Kasumi-1 (cell line): ENCODE measurements at regions not wholly inside any gene's neighbourhood (a gene's known extent, or its start where the extent isn't known, plus 50 kb on each side); places are given as distances from the start of the nearest gene placed in this dataset.

Source experiments
- DNase-seq, 2 experiments: peaks; one replicate each; lab custom pipeline; 2025; lab: John Stamatoyannopoulos, UW

DNA sequence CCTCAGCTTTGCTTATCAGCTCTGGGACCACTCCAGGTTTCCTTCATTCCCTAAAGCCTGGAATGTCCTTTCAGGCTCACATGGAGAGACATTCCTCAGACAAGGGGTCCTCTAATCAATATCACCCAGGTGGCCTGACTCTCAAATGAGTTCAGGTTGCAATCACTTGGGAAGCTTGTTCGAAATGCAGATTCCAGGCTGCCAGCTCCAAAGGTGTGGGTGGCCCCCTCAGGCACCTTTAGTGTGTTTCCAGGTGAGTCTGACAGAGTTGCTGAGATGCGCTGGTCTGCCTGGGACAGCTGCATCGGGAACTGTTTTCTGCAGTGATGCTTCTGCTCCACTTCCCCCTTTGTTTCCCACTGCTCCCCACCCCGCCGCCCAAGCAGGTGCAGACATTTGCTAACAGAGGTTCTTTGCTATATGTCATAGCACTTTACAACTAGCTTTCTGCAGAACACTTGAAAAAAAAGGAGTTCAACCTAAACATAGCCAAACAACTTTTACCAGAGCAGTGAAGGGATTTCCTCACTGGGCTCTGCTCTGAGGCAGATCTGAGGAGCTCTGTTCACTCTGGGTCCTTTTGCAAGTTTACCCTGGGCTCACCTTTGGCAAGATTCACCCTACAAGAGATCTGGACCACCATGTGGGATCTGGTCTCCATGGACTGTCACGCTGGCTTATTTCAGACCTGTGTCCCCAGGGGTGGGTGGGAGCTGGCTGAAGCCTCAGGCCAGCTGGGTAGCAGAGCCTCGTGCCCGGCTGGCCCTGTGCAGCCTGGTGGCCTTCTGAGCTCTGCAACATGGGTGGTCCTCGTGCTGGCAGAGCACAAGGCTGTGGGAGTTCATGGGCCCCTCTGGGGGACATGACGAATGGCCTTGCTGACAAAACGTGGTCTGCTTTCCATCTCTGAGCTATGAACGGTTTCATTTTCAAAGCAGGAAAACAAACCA is 539.6 kb downstream of the CCDC171 start:
- no peak for DNase-seq

DNA sequence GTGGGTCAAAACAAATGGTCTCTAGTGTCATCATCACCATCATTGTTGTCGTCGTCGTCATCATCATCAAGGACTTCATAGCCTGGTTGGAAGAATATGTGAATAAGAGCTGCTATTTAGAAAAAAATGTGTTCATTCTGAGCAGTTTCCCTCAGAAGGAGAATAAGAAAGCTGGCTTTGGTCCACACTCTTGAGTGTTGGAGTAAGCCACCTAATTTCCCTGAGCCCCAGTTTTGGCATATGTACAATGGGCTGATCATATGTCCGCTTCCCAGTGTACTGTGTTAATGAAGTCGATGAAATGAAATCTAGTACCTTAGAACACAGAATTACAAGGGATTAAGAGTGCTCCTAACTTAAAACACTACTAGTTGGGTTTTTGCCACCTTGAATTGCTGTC is 545.5 kb downstream of the CCDC171 start:
- DNase-seq, result no peak

- DNase-seq, result no peak
Measured at GRCh38 chr9:16099732-16100536, 547.1 kb downstream of the CCDC171 start.

DNA sequence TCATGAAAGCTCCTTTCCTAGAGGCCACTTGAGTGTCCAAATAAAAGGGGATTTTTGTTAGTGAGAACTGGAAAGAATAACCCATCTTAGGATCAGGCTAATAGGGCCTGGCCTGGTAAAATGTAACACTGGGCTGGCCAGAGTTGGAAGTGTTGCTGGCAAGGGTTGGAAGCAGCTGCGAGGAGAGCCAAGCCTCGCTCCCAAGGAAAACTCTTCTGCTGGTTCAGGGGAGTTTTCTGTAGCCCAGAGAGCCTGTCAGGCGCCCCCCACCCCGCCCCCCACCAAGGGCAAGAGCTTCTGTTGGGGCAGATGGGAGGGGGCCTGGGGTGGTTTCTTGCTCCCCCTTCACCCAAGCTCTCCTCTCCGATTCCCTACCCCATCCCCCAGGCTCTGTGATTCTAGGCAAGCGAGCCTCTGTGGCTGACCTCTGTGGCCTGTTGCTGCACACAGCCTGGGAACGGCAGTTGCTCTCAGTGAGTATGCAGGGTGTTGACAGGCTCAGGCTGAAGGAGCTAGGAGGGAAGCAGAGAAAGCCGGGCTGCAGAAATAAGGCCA is 547.8 kb downstream of the CCDC171 start:
- peak; percentile 42 to 55 for DNase-seq

- DNase-seq, result no peak
Measured at GRCh38 chr9:16102154-16102553, 549.3 kb downstream of the CCDC171 start.

DNA sequence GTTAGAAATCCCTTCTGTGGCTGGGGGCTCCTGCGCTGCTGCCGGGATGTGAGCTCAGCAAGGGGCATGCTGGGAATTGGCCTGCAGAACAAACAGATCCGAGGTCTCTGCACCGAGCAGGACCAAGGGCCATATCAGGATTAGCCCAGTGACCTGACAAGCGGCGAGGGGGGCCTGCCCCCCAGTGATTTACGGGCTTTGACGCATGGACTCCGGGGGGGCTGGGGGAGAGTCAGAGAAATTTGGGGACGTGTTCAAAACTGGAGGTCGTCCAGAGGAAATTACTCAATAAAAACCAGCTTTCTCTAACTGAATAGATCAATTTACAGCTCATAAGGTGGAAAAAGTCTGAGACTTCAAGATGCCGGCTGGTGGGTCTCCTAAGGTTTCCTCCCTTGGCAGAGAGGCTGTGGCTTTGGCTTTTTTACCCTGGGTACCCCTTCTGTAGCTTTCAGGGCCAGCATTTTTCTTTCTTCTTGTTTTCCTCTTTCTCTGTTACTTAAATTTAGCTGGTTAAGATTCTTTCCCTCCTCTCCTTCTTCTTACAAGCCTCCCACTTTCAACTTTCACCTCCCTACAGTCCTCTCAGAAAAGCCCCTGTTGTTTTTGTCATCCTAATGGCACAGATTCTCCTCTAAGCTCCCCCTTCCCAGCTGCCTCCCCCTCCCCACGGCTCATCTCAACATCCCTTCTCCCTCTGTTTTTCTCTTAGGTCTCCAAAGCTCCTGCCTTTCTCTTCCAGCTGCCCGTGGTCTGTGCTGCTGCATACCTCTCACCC is 551.0 kb downstream of the CCDC171 start:
- DNase-seq, result no peak

DNA sequence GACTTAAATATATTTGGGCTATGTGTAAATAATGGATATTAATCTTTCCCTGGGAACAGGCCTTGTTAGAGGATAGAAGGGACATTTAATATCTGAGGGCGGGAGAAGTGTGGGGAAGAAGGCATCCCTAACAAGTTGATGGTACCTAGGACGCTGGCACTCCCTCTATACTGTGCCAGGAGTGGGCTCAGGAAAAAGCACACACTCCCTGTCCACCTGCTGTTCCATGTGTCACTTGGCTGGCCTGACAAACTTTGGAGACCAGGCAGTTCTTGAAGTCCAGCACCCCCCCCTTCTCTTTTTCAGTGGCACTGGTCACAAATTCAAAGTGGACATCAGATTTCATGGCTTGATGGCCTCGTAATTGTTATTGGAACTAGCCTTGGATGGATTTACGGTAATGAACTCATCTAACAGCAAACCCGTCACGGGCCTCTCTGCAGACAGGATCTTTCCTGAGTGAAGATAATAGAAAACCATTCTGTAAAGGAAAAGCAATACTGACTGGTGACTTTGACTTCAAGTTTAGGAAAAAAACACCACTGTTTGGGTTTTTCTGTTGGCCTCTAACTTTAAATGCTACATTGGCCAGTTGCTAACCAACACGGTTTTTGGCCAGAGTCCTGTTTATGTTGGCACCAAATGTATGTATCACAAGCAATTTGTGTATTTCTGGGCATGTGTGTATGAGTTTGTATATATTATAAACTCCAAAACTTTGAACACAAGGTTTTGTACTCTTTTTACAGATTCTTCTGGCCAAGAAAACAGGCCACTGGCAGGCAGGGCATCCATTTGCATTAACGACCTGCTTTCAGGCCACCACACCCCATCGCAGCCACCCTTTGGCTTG is 552.6 kb downstream of the CCDC171 start:
- no peak for DNase-seq

- DNase-seq, result no peak
Measured at GRCh38 chr9:16106021-16106571, 553.3 kb downstream of the CCDC171 start.

DNA sequence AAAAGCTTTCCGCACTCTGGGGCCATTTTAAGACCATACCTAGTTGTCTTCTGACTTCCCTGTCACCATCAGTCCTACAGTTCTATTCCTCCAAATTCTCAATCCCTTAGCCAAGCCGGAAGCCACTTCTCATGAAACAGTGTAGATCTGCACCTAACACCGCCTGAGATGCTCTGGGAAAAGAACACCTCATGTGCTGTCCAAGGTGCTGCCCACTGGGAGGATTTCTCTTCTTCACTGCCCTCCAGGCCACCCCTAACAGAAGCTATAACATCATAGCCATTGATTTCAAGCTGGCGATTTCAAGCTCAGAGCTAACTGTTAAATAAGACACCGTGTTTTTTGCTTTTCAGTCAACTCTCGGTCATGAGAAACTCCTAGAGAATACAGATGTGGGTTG is 559.3 kb downstream of the CCDC171 start:
- DNase-seq, result no peak

GRCh38 chr9:16115994-16116393 is 563.2 kb downstream of the CCDC171 start:
- no peak for DNase-seq

DNA sequence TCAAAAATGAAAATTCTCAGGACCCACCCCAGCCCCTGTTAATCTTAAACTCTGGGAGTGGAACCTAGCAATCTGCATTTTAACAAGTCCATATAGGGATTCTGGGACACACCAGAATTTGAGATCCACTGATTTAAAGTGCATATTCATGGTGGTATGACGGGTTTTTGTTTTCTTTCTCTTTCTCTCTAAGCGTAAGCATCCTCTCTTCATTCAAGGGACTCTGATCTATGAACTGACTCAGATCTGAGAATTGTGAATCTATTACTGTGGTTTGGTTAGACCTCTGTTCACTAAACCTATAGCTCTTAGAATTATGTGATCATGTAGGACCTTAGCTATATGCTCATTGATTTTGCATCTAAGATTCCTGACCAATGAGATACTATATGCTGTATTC is 565.2 kb downstream of the CCDC171 start:
- no peak for DNase-seq

GRCh38 chr9:16119261-16120230 is 566.7 kb downstream of the CCDC171 start:
- no peak for DNase-seq

DNA sequence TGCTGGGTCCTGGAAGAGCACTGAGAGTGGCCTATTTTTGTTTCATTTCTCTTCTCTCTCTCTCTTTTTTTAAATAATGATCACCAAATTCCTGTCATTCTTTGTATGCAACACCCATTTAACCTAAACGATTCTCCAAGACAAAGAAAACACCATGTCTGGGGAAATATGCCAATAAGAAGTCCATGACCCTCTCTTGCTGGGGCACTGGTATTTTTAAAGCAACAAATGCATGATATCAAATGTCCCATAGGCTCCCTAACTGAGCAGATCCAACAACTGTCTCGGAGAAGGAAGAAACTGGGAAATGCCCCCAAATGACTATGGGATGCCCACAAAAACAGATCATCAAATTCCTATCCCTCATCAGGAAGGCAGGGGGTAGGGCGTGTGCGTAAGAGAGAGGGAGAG is 567.4 kb downstream of the CCDC171 start:
- no peak for DNase-seq

- DNase-seq, result no peak
Measured at GRCh38 chr9:16120727-16121126, 567.9 kb downstream of the CCDC171 start.

DNA sequence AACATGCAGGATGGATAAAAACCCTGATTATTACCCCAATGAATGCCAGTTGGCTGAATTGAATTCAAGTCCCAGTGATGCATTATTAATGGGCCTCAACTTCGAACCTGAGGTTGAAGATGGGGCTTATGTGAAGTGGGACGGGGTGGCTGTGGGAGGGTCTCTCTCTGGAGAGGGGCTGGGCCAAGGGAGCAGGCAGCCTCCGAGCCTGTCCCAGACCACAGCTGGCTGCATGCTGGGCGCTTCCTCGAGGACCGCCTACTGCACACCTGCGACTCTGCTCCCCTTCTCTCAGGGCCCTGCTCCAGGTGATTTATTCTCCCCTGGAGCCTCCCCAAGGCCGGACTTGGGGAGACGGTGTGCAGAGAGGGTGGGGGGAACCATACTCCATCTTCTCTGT is 568.3 kb downstream of the CCDC171 start:
- no peak for DNase-seq

DNA sequence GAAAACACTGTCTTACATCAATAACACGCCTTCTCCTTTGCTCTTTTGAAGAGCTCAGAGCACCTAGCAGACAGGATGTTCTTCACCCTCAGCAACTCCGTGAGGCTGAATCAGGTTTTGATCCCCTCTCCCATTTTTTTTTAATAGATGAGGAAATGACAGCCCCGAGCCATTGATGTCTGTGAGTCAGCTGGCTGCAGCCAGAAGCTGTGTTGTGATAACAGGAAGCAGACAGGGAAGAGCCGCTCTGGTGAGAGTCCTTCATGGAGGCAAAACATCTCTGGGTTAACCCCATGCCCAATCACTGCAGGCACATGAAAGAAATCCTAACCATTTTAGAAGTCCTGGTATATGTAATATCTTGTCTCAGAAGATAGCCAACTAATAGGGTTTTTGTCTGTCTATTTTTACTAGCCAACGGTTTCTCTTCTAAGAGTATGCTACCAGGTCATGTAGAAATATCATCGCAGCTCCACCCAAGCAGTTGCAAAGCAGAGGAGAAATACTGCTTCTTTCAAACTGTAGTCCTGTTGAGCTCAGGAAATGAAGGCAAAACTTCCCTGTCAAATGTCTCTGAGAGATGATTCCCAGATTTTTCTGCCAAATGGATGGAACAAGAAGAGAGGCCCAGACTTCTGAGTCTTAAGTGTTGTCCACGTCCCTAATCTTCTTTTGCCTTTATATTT is 568.9 kb downstream of the CCDC171 start:
- DNase-seq, result no peak

DNA sequence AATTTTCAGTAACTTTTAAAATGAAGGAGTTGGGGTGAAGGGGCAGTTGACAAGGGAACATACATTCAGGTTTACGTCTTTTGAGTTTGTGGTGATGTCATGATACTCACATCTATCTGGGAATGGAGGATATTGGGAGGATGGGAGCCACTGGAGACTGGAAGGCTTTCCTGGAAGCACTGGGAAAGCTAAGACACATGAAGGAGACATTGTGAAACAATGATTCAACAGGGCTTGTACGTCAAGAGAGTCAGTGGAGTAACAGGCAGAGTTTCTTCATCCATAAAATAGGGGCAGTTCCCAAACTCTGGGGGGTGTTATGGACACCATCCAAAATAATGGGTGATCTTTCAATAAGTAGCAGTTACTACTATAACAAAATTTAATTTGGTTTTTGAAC is 572.8 kb downstream of the CCDC171 start:
- no peak for DNase-seq

DNA sequence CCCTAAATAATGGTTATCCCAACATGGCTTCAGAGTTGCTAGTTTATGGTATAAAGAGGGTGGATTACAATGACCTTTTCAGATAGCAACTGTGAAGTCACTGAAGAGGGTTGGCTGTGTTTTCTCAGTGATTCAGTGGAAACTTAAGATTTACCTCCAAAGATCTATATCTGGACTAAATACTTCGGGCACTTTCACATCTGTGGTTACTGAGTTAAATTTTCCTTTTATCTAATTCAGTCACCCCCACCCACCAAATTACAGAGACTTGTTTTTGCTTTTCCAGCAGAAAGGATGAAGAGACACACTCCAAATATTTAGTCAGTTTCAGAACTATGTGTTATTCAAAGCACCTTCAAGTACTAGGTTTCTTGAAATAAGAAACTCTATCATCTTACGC is 573.2 kb downstream of the CCDC171 start:
- DNase-seq, result no peak

DNA sequence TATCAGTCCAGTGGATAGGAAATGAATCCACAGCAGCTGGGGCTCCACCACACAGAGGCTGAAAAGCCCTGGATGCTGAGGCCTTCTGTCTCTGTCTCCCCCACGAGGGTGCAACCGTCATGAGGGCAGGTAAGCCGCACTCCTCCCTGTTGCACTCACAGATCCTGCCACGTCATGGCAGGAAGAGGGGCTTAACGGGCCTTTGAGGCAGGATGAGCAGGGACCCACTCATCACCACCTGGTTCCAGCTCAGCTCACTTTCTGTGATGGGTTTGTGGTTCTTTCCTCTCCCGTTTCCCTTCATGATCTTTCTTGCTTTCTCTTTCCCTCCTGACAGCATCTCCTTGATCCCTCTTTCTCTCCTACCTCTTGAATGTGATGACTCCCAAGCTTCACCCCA is 575.2 kb downstream of the CCDC171 start:
- no peak for DNase-seq
